Endothelial cell of umbilical vein (primary cell): ENCODE measurements at regions not wholly inside any gene's neighbourhood (a gene's known extent, or its start where the extent isn't known, plus 50 kb on each side); places are given as distances from the start of the nearest gene placed in this dataset.

ENCODE experiments used
- EZH2 ChIP-seq: IDR thresholded peaks from 2 replicates; pipeline ENCODE4 v1.6.1; 2012; ENCODE audit warnings: borderline replicate concordance, low read depth, mild to moderate bottlenecking, moderate library complexity, low read length, inconsistent platforms; ENCODE audit not compliant: severe bottlenecking
- MYC ChIP-seq: IDR thresholded peaks from one replicate; pipeline ENCODE4 v1.6.1; 2011; ENCODE audit warnings: mild to moderate bottlenecking, low read depth, low read length
- POLR2A ChIP-seq: IDR thresholded peaks from 2 replicates; pipeline ENCODE4 v1.6.1; 2012; ENCODE audit warnings: low read depth, mild to moderate bottlenecking, control low read depth, low read length
- POLR2AphosphoS5 ChIP-seq: IDR thresholded peaks from 2 replicates; pipeline ENCODE4 v1.6.1; 2012; ENCODE audit warnings: low read depth, mild to moderate bottlenecking, control low read depth, low read length, moderate library complexity; ENCODE audit not compliant: insufficient read depth
- TF ChIP-seq, protein P1 (sequence below), 2 donors: IDR thresholded peaks; 1 replicate in 1 of 2; 2 replicates in 1 of 2; pipeline ENCODE4 v1.5.1; 2011; ENCODE audit warnings: low read length in 2 of 2, mild to moderate bottlenecking in 2 of 2, moderate library complexity in 2 of 2, control low read depth in 1 of 2, inconsistent platforms in 1 of 2, low read depth in 1 of 2; ENCODE audit not compliant: insufficient read depth in 1 of 2; ENCODE audit errors: extremely low read depth in 1 of 2
- TF ChIP-seq, protein P2 (sequence below): IDR thresholded peaks from 2 replicates; pipeline ENCODE4 v1.6.1; 2011; ENCODE audit not compliant: insufficient read depth, insufficient read length

DNA sequence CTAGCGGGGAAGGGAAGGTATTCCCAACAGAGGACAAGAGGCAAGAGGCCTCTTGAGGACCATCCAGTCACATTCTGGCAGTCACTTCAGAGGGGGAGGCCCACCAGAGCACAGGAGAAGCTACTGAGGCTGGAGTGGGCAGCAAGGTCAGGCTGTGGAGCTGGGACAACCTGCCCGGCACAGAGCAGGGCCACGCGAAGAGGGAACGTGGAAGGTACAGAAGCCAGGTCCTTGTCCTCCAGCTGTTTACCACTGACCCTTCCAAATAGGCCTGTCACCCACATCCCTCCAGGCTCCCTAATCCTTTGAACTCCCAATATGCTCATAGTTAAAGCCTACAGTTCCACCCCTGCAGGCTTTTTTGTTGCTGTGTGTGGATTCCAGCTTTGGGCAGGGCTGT lies 76.9 kb downstream of the IGLL1 start:
- TF ChIP-seq EZH2 = no peak
- TF ChIP-seq MYC = no peak
- TF ChIP-seq, protein P1, sequence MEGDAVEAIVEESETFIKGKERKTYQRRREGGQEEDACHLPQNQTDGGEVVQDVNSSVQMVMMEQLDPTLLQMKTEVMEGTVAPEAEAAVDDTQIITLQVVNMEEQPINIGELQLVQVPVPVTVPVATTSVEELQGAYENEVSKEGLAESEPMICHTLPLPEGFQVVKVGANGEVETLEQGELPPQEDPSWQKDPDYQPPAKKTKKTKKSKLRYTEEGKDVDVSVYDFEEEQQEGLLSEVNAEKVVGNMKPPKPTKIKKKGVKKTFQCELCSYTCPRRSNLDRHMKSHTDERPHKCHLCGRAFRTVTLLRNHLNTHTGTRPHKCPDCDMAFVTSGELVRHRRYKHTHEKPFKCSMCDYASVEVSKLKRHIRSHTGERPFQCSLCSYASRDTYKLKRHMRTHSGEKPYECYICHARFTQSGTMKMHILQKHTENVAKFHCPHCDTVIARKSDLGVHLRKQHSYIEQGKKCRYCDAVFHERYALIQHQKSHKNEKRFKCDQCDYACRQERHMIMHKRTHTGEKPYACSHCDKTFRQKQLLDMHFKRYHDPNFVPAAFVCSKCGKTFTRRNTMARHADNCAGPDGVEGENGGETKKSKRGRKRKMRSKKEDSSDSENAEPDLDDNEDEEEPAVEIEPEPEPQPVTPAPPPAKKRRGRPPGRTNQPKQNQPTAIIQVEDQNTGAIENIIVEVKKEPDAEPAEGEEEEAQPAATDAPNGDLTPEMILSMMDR (IDR thresholded peaks at IDR 0.05; ENCODE audit: extremely low read depth in 1 of 2, insufficient read depth in 1 of 2, low read depth in 1 of 2, low read length in 2 of 2) = no peak
- TF ChIP-seq, protein P2, sequence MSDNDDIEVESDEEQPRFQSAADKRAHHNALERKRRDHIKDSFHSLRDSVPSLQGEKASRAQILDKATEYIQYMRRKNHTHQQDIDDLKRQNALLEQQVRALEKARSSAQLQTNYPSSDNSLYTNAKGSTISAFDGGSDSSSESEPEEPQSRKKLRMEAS = no peak
- no peak for TF ChIP-seq POLR2A
- no peak for TF ChIP-seq POLR2AphosphoS5
